HG03196 (cell line): ENCODE measurements at regions not wholly inside any gene's neighbourhood (a gene's known extent, or its start where the extent isn't known, plus 50 kb on each side); places are given as distances from the start of the nearest gene placed in this dataset.

Experiments used
- ATAC-seq: cut with Tn5 transposase; IDR thresholded peaks from one replicate; pipeline ENCODE4 v1.9.1; 2021; ENCODE audit not compliant: unreplicated experiment

DNA sequence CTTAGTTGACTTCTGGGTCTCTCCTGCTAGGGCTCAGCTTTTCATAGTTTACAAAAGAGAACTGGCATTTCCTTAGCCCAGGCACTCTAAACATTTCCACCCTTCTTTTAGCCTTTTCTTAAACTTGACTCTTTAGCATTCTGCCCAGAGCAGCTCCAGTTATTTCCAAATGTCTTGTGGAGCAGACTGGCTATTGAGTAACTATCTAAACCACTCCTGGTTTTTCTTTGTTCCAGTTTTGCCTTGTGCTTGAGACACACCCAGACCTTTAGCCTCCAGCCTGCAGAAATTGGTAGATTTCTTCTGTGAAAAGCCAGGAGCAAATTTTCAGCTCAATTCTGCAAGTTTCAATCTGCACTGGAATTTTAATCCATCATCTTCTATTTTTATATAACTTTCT lies 1813.1 kb downstream of the OLFM4 start:
- ATAC-seq, result no peak

DNA sequence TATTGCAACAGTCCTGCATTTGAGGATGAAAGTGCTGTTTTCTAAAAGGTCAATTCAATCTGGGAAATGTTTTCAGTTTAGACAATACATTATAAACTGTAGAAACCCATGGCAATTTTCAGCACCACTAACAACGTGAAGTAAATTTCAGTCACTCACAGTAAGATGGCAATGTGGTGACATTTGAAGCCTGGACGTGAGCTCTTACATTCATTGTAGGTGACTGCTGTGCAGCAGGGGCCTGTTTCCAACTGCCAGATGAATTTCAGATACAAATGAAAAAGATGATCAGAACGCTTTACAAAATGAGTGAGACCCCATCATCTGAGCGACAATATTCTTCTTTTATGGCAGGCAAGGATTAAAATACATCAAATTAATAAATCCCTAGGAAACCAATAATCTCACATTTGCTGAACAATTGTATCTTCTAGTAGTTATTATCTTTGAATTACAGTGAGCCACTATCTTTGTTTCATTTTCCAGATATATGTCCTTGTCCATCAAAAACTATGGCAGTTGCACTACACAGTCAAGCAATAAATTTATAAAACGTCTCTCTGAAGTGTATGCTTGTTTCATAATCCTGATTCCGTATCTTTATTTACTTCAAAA lies 1816.8 kb downstream of the OLFM4 start:
- no peak for ATAC-seq

DNA sequence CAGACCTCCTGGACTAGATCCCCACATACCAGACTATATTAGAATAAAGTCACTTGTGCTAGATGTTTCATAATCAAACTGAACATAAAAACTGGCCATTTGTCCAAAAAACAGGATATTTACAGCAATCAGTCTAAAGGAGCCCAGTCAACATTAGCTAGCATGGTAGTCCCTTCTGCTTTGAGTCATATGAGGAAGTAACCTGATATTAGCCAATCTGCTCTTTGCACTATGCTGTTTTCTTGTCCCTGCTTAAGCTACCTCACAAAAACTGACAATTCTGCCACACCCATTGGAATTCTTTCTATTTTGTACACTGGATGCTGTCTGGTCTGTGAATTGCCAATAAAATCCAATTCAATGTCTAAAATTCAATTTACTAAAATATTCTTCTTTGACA lies 1824.2 kb downstream of the OLFM4 start:
- no peak for ATAC-seq

DNA sequence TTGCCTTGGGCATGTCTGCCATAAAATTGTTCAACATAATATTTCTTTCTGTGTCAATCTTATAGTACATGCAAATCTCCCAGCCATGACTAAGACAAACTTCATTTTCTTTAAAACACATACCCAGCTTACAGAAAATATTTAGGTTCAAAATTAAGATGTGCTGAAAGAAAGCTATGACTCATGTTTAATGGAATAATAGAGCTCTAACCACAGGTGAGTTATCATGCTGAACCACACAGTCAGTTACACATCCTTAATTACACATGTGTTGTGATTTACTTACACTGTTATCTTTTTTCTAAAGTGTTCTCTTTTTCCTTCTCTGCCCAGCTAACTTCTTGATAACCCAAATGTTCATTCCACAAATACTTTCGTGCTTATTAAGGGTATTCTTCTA lies 1831.2 kb downstream of the OLFM4 start:
- no peak for ATAC-seq

DNA sequence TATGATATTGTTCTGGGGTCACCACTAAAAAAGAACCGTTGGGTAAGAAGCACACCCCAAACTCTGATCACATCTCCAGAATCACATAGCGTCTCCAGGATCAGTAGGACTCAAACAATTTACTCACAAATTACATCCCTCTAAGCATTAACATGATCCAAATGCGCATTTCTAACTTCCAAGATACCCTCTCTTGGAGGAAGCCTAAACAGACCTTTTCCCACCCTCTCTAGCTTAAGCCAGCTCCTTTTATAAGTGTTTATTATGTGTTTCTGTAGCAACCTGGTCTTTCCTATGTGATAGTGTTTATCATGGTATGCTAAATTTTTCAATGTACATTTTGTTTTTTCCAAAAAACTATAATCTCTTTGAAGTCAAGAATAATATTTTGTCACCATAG lies 1846.5 kb downstream of the OLFM4 start:
- ATAC-seq, result no peak

GRCh38 chr13:54879036-54879435 lies 1850.4 kb downstream of the OLFM4 start:
- ATAC-seq, result no peak

DNA sequence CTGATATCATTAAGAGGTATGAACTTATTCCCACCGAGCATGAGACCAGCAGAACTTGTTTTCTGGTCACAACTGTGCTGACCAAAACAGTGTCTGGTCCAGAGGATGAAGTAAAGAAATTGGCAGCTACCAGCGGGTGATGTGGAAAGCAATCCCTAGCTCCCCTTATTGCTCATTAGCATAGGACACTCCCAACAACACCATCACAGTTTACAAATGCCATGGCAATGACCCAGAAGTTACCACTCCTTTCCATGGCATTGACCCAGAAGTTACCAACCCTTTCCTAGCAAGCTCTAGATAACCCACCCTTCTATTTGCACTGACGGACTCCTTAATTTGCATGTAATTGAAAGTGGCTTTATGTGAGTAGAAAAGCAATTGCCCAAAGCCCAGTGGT lies 1856.1 kb downstream of the OLFM4 start:
- no peak for ATAC-seq

- no peak for ATAC-seq
Measured at GRCh38 chr13:54890976-54891375, 1862.4 kb downstream of the OLFM4 start.

DNA sequence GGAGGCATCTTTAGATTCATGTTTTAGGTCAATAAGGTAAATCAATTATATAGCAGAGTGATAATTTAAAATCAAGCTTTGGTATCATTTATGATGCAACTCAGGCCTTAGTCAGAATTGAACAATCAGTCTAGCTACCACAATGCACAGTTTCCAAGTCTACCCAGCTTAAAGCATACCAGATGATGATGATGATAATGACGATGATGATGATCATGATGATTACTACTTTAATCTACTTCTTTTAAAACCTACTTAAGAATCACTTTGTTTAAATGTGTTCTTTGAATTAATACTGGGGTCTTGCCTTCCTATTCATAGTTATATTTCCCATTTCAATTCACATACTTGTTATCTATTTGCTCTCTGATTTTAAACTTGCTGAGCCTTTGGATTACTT lies 1872.7 kb downstream of the OLFM4 start:
- no peak for ATAC-seq

DNA sequence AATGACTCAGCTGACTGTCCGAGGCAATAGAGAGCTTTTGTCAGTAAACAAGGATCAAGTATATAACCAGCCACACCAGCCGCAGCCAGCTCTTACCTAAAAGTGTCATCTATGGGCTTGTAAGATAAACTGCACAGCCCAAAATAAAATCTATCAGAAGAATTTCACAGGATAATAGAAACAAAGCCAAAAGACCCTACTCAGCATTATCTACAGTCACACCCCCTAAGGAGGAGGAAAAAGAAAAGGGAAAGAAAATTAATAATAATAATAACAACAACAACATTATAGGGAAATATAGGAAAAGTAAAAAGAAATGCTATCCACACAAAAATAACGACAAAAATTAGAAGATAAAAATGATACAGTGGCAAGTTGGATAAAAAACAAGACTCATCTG lies 1883.8 kb downstream of the OLFM4 start:
- no peak for ATAC-seq

- ATAC-seq, result no peak
Measured at GRCh38 chr13:54913668-54914067, 1885.1 kb downstream of the OLFM4 start.

GRCh38 chr13:54927538-54927937 lies 1898.9 kb downstream of the OLFM4 start:
- ATAC-seq, result no peak

DNA sequence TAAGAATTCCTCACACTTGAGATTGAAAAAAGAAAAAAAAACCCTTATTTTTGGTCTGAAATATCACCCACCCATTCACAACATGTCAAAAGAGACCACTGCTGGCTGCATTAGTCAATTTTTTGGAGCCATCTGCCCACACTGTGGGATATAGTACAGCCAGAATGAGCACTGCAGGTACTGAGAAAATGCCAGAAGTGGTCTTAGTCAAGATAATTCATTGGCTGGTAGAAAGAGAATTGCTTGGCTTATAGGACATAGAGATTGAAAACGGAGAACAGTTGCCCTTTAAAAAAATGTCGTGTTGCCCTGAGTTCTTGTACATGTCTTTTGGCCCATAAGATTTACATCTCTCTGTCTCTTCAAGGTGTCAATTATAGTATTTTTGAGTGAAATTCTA lies 1899.5 kb downstream of the OLFM4 start:
- ATAC-seq, result no peak

DNA sequence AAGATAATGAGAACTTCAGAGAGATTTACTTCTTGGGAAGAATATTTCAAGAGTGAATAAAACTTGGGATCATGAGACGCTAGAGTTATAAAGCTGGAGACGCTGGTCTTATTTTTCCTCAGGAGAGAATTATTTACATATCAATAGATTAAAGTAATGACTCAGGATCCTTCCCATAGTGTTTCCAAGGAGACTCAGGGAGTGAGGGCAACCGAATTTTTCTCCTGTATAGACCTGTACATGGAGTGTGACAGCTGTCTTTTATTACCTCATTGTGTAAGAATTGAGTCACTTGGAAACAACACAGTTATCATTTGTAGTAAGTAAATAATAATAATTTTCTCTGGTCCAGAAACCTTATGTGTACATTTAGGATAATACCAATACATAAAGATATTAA lies 1905.5 kb downstream of the OLFM4 start:
- no peak for ATAC-seq

- ATAC-seq, result no peak
Measured at GRCh38 chr13:54945973-54946372, 1917.4 kb downstream of the OLFM4 start.

DNA sequence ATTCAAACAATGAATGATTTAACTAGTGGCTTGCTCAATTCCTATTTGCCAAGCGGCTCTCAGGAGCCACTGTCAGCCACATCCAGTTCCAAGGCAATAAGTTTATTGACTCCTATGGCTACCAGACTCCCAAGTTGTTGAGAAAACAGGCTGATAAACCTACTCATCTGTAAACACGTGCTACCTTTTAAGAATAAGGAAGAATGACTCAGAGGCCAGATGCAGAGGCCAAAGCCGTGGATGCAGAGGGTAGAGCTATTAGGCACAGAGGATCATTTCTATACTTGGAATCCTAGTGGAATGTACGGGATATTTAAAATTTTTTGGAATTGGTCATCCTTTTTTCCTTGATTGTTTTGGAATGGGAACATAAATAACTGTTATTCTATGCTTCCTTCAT lies 1921.1 kb downstream of the OLFM4 start:
- ATAC-seq, result no peak

GRCh38 chr13:54950546-54950945 lies 1921.9 kb downstream of the OLFM4 start:
- ATAC-seq, result no peak

- no peak for ATAC-seq
Measured at GRCh38 chr13:54953786-54954185, 1925.2 kb downstream of the OLFM4 start.

- ATAC-seq, result no peak
Measured at GRCh38 chr13:54958781-54959180, 1930.2 kb downstream of the OLFM4 start.

DNA sequence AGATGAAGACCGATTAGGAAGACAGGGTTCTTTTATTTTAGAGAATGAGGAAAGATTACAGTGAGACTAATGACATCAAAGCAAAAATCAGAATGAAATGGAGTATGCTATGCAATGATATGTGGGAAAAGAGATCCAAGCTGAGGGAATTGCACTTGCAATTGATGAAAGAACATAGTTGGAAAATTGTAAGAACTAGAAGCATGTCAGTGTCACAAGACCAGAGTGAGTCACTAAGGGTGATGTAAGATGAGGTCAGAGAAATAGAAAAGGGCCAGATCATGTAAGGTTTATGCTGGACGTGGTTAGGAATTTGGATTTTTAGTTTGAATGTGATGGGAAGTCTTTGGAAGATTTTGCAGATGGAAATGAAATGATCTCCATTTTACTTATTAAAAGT lies 1937.3 kb downstream of the OLFM4 start:
- ATAC-seq, result no peak

DNA sequence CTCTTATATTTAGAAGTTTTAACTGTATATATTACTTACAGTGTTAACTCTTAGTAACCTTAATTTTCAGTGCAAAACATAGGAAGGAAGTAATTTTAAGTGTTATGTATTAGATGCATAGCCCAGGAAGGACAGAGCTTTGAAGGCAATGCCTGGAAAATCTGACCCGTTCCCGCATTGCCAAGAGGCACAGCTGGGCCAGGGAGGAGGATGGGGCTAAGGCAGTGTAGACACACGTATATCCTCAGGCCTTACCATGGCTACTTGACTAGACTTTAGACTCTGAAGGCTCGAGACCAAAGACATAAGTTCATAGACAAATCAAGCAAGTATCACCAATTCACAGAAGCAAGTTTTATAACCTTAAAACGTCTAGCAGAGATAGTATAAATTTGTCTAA lies 1944.2 kb downstream of the OLFM4 start:
- ATAC-seq, result no peak

DNA sequence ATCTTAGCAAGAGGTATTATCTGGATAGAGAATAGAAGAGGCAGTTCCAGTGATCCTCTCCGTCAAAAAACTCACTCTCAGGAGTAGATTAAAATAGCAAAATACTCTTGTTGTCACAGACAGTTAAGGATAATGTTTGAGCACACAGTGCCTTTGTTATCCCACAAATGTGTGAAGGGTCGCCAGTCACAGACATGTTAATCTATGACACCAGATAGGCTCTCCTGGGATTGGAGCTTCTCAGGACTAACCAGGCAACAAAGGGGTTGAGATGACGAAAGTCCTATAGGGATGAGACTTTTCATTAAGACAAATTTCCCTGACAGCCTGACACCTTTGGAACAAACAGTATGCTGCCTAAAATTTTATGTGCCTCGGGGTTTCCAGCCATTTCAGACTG lies 1947.1 kb downstream of the OLFM4 start:
- ATAC-seq, result no peak

GRCh38 chr13:54980651-54981050 lies 1952.0 kb downstream of the OLFM4 start:
- no peak for ATAC-seq

- no peak for ATAC-seq
Measured at GRCh38 chr13:54989418-54989817, 1960.8 kb downstream of the OLFM4 start.
